Loucy (cell line): ENCODE measurements at regions not wholly inside any gene's neighbourhood (a gene's known extent, or its start where the extent isn't known, plus 50 kb on each side); places are given as distances from the start of the nearest gene placed in this dataset.

Experiments used
- H2AFZ ChIP-seq: fragments of 200-600 bp; sonication (generic); 2 replicates; pipeline ENCODE4 v1.6.0; 2016; ENCODE audit warnings: antibody characterized with exemption, mild to moderate bottlenecking, low read length, moderate library complexity
- H3F3A ChIP-seq: fragments of 200-600 bp; 2 replicates; pipeline ENCODE4 v1.6.0; 2016; ENCODE audit warnings: antibody characterized with exemption, low read depth, mild to moderate bottlenecking
- H3K27me3 ChIP-seq: fragments of 200-600 bp; sonication (generic); 2 replicates; pipeline ENCODE4 v1.6.1; 2014; ENCODE audit warnings: low read length, mild to moderate bottlenecking; ENCODE audit not compliant: insufficient read depth, poor library complexity, severe bottlenecking
- H3K36me3 ChIP-seq: fragments of 200-600 bp; sonication (generic); 2 replicates; pipeline ENCODE4 v1.6.1; 2016; ENCODE audit warnings: low read length; ENCODE audit not compliant: insufficient read depth
- H3K4me1 ChIP-seq: fragments of 200-600 bp; sonication (generic); 2 replicates; pipeline ENCODE4 v1.5.1; 2014; ENCODE audit warnings: low read length, mild to moderate bottlenecking; ENCODE audit not compliant: insufficient read depth, poor library complexity, severe bottlenecking
- H3K4me2 ChIP-seq: fragments of 200-600 bp; sonication (generic); 2 replicates; pipeline ENCODE4 v1.6.0; 2014; ENCODE audit warnings: antibody characterized with exemption, low read length, low read depth, mild to moderate bottlenecking; ENCODE audit not compliant: poor library complexity, severe bottlenecking
- H3K4me3 ChIP-seq: fragments of 200-600 bp; sonication (generic); 2 replicates; pipeline ENCODE4 v1.5.1; 2014; ENCODE audit warnings: low read length, mild to moderate bottlenecking, mixed read lengths; ENCODE audit not compliant: poor library complexity, severe bottlenecking
- H3K79me2 ChIP-seq: fragments of 200-600 bp; sonication (generic); 2 replicates; pipeline ENCODE4 v1.6.1; 2014; ENCODE audit warnings: low read length; ENCODE audit not compliant: insufficient read depth
- H3K9ac ChIP-seq: fragments of 200-600 bp; sonication (generic); 2 replicates; pipeline ENCODE4 v1.6.0; 2014; ENCODE audit warnings: mild to moderate bottlenecking, low read depth, low read length, moderate library complexity; ENCODE audit not compliant: poor library complexity, severe bottlenecking
- H3K9me2 ChIP-seq: fragments of 200-600 bp; sonication (generic); replicated peaks from 2 replicates; pipeline ENCODE4 v1.6.1; 2016; ENCODE audit warnings: low read depth, low read length, mixed read lengths
- H3K9me3 ChIP-seq: fragments of 200-600 bp; sonication (generic); 2 replicates; pipeline ENCODE4 v1.6.1; 2014; ENCODE audit warnings: mild to moderate bottlenecking, antibody characterized with exemption, low read length, low read depth; ENCODE audit not compliant: insufficient read depth
- H4K20me1 ChIP-seq: fragments of 200-600 bp; sonication (generic); 2 replicates; pipeline ENCODE4 v1.6.0; 2014; ENCODE audit warnings: antibody characterized with exemption, low read length, mild to moderate bottlenecking; ENCODE audit not compliant: insufficient read depth, poor library complexity, severe bottlenecking
- EZH2phosphoT487 ChIP-seq: fragments of 200-600 bp; IDR thresholded peaks from 2 replicates; pipeline ENCODE4 v1.6.1; 2018; ENCODE audit warnings: antibody characterized with exemption, mild to moderate bottlenecking, moderate library complexity, borderline replicate concordance
- TF ChIP-seq, protein P1 (sequence below): fragments of 200-600 bp; sonication (generic); conservative IDR thresholded peaks from 2 replicates; pipeline ENCODE4 v1.5.1; 2014; ENCODE audit warnings: mild to moderate bottlenecking, antibody characterized with exemption, low read length

DNA sequence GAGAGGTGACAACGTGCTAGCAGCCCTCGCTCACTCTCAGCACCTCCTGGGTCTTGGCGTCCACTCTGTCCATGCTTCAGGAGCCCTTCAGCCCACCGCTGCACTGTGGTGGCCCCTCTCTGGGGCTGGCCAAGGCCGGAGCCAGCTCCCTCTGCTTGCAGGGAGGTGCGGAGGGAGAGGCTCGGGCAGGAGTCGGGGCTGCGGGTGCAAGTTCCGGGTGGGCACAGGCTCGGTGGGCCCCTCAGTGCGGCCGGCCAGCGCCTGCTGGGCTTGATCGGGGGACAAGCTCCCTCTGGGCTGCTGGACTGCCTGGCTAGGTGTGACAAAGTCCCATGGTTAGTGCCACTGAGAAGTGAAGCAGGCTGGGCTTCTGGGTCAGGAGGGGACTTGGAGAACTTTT is 245.8 kb downstream of the JRKL start:
- H3K9me2 ChIP-seq = no peaks in the 10 kb centered on the region
- H3K9ac ChIP-seq = no peak overlapping the region
- H3K79me2 ChIP-seq = no peaks in the 10 kb centered on the region
- no peaks in the 10 kb centered on the region for H3K4me1 ChIP-seq
- no peak overlapping the region for H3K4me2 ChIP-seq
- H2AFZ ChIP-seq = no peak overlapping the region
- H3F3A ChIP-seq = no peaks in the 10 kb centered on the region
- no peak for TF ChIP-seq EZH2phosphoT487
- TF ChIP-seq, protein P1, sequence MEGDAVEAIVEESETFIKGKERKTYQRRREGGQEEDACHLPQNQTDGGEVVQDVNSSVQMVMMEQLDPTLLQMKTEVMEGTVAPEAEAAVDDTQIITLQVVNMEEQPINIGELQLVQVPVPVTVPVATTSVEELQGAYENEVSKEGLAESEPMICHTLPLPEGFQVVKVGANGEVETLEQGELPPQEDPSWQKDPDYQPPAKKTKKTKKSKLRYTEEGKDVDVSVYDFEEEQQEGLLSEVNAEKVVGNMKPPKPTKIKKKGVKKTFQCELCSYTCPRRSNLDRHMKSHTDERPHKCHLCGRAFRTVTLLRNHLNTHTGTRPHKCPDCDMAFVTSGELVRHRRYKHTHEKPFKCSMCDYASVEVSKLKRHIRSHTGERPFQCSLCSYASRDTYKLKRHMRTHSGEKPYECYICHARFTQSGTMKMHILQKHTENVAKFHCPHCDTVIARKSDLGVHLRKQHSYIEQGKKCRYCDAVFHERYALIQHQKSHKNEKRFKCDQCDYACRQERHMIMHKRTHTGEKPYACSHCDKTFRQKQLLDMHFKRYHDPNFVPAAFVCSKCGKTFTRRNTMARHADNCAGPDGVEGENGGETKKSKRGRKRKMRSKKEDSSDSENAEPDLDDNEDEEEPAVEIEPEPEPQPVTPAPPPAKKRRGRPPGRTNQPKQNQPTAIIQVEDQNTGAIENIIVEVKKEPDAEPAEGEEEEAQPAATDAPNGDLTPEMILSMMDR = no peak
- no peaks in the 10 kb centered on the region for H3K27me3 ChIP-seq
- no peaks in the 10 kb centered on the region for H3K36me3 ChIP-seq
- no peak overlapping the region for H3K4me3 ChIP-seq
- no peaks in the 10 kb centered on the region for H4K20me1 ChIP-seq
- H3K9me3 ChIP-seq = no peaks in the 10 kb centered on the region

- TF ChIP-seq EZH2phosphoT487 = no peak
- TF ChIP-seq, protein P1 = no peak
- no peak overlapping the region for H3K4me3 ChIP-seq
- no peaks in the 10 kb centered on the region for H3K36me3 ChIP-seq
- no peaks in the 10 kb centered on the region for H3K27me3 ChIP-seq
- no peaks in the 10 kb centered on the region for H3F3A ChIP-seq
- H4K20me1 ChIP-seq = no peaks in the 10 kb centered on the region
- H3K9ac ChIP-seq = no peak overlapping the region
- H3K79me2 ChIP-seq = no peaks in the 10 kb centered on the region
- no peak overlapping the region for H2AFZ ChIP-seq
- no peaks in the 10 kb centered on the region for H3K4me1 ChIP-seq
- H3K9me3 ChIP-seq = no peaks in the 10 kb centered on the region
- H3K9me2 ChIP-seq = no peaks in the 10 kb centered on the region
- H3K4me2 ChIP-seq = no peak overlapping the region
Observed at GRCh38 chr11:96641261-96641660, 251.4 kb downstream of the JRKL start.

DNA sequence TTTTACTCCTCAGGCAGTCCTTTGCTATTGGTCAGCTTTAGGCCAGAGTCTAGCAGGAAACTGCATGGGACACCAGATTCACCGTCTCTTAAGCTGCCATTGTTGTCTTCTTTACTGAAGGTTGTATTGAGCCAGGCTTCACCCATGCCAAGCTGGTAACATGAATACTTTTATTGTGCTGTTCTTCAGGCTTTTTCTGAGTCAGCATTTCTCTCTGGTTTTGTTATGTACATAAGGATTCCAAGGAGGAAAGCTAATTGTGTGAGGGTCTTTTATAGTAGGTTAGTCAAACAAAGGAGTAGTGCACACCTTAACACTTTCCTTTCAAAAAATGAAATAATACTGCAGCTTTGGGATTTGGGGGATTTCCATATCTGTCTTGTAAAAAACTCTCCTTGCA is 252.8 kb downstream of the JRKL start:
- Histone ChIP-seq H3K9ac (no peak overlapping the region), H3K79me2 (no peaks in the 10 kb centered on the region), H3K4me3 (no peak overlapping the region), H3K36me3 (no peaks in the 10 kb centered on the region), H3K4me1 (no peaks in the 10 kb centered on the region), H3F3A (no peaks in the 10 kb centered on the region), H3K27me3 (no peaks in the 10 kb centered on the region), H4K20me1 (no peaks in the 10 kb centered on the region), H2AFZ (no peak overlapping the region), H3K9me3 (no peaks in the 10 kb centered on the region), H3K4me2 (no peak overlapping the region), H3K9me2 (no peaks in the 10 kb centered on the region)
- TF ChIP-seq EZH2phosphoT487 = no peak
- TF ChIP-seq, protein P1 = no peak
